OCI-LY7 (cell line): ENCODE measurements at regions not wholly inside any gene's neighbourhood (a gene's known extent, or its start where the extent isn't known, plus 50 kb on each side); places are given as distances from the start of the nearest gene placed in this dataset.
"Not testable (repeated sequence)": the region's sequence is repeated elsewhere in the genome, so short reads cannot be mapped to it uniquely, and the experiment has no call there.

ENCODE experiments used
- BruUV-seq: library from RNA; stranded (reverse); fragments of 400-500 nt; replicated peaks from 2 replicates; lab custom pipeline; 2021; lab: Mats Ljungman, UMichigan
- CTCF ChIA-PET: fragments of 300-600 bp; sonication (Branson Sonifier 250); formaldehyde crosslinking; loops from one replicate; lab custom pipeline; 2022; ENCODE audit warnings: antibody characterized with exemption; ENCODE audit not compliant: unreplicated experiment; lab: Charles Lee
- POLR2A ChIA-PET: fragments of 300-600 bp; sonication (Branson Sonifier 250); formaldehyde crosslinking; loops from one replicate; lab custom pipeline; 2022; ENCODE audit warnings: antibody characterized with exemption; lab: Charles Lee
- DNase-seq: peaks from one replicate; pipeline ENCODE4 v3.0.0-alpha.2; 2015; ENCODE audit warnings: low spot score
- H2AFZ ChIP-seq: fragments of 200-600 bp; sonication (generic), shearing (Covaris generic); 2 replicates; pipeline ENCODE4 v1.6.1; 2014; ENCODE audit warnings: mild to moderate bottlenecking, antibody characterized with exemption, low read length, moderate library complexity
- H3K27ac ChIP-seq: fragments of 200-600 bp; sonication (generic); 2 replicates; pipeline ENCODE4 v1.5.1; 2014; ENCODE audit warnings: mixed run types, low read depth, mild to moderate bottlenecking, moderate library complexity, low read length, inconsistent platforms; ENCODE audit not compliant: poor library complexity, severe bottlenecking
- H3K36me3 ChIP-seq: fragments of 200-600 bp; sonication (generic); 2 replicates; pipeline ENCODE4 v1.6.1; 2014; ENCODE audit warnings: mild to moderate bottlenecking, antibody characterized with exemption, low read length, moderate library complexity, mixed read lengths; ENCODE audit not compliant: insufficient read depth
- H3K4me1 ChIP-seq: fragments of 200-600 bp; sonication (generic); 2 replicates; pipeline ENCODE4 v1.5.1; 2014; ENCODE audit warnings: mild to moderate bottlenecking, low read length; ENCODE audit not compliant: insufficient read depth, poor library complexity, severe bottlenecking
- H3K4me2 ChIP-seq: fragments of 200-600 bp; sonication (generic); 2 replicates; pipeline ENCODE4 v1.6.1; 2014; ENCODE audit warnings: mild to moderate bottlenecking, low read length
- H3K4me3 ChIP-seq: fragments of 200-600 bp; sonication (generic); 2 replicates; pipeline ENCODE4 v1.5.1; 2014; ENCODE audit warnings: mild to moderate bottlenecking, low read depth, low read length; ENCODE audit not compliant: poor library complexity, severe bottlenecking
- H3K79me2 ChIP-seq: fragments of 200-600 bp; sonication (generic); 2 replicates; pipeline ENCODE4 v1.6.1; 2016; ENCODE audit warnings: low read depth, mild to moderate bottlenecking, low read length, moderate library complexity, mixed read lengths; ENCODE audit not compliant: insufficient read depth
- H3K9me2 ChIP-seq: fragments of 200-600 bp; sonication (generic); 2 replicates; pipeline ENCODE4 v1.6.1; 2016; ENCODE audit warnings: mild to moderate bottlenecking, low read length, mixed read lengths; ENCODE audit not compliant: insufficient read depth
- H3K9me3 ChIP-seq: fragments of 200-600 bp; sonication (generic); 2 replicates; pipeline ENCODE4 v1.6.1; 2014; ENCODE audit warnings: mild to moderate bottlenecking, mixed run types, low read length, mixed read lengths
- H4K20me1 ChIP-seq: fragments of 200-600 bp; sonication (generic); 2 replicates; pipeline ENCODE4 v1.6.1; 2014; ENCODE audit warnings: mild to moderate bottlenecking, antibody characterized with exemption, low read length, moderate library complexity, mixed read lengths; ENCODE audit not compliant: insufficient read depth
- intact Hi-C: fragments of 100-400 bp; cut with micrococcal nuclease; formaldehyde crosslinking; loops from one replicate; pipeline ENCODE4 v1.10.0; 2022; ENCODE audit not compliant: unreplicated experiment

DNA sequence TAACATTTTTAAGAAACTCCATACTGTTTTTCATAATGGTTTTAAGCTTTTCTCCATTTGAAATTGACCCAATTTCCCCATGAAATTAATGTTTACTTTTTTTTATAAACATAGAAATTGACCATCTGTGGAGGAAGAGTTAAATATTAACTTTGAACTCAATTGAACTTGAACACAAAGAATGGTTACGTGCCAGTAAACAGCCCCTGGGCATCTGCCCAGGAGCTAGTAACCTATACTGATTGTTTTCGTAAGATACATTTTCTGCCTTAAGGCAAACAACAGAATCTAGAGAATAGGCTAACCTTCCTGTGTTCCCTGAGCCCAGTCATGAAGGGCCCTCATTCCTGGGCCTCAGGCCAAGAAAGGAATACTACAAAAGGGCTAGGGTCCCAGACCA lies 235.9 kb downstream of the ZFY start:
- POLR2A ChIA-PET, H3K9me2 ChIP-seq, H3K27ac ChIP-seq, H3K4me1 ChIP-seq, H3K36me3 ChIP-seq, H3K4me3 ChIP-seq, CTCF ChIA-PET, H3K4me2 ChIP-seq, BruUV-seq, H2AFZ ChIP-seq, H3K79me2 ChIP-seq, H3K9me3 ChIP-seq, H4K20me1 ChIP-seq, intact Hi-C loops, DNase-seq: not testable (repeated sequence)

DNA sequence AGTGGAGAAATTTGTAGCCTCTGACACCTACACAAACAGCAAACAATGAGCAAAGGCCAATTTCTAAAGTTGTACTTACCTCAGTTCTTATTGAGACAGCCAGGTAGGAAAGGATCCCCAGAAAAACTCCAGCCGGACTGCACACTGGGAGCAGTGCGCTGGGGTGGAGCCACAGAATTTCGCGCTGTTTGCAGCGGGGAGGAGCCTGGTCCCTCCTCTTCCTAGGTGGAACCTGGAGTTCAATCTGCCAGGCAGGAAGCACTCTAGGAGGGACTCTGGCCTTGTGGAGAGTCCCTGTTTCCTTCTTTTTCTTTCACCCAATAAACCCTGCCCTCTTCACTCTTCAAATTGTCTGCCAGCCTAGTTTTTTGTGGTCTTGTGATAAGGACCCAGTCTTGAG lies 259.9 kb downstream of the ZFY start:
- H3K4me2 ChIP-seq, H3K79me2 ChIP-seq, BruUV-seq, CTCF ChIA-PET, H2AFZ ChIP-seq, H3K4me1 ChIP-seq, H3K4me3 ChIP-seq, intact Hi-C loops, DNase-seq, POLR2A ChIA-PET, H3K36me3 ChIP-seq, H4K20me1 ChIP-seq, H3K27ac ChIP-seq, H3K9me3 ChIP-seq, H3K9me2 ChIP-seq: not testable (repeated sequence)

DNA sequence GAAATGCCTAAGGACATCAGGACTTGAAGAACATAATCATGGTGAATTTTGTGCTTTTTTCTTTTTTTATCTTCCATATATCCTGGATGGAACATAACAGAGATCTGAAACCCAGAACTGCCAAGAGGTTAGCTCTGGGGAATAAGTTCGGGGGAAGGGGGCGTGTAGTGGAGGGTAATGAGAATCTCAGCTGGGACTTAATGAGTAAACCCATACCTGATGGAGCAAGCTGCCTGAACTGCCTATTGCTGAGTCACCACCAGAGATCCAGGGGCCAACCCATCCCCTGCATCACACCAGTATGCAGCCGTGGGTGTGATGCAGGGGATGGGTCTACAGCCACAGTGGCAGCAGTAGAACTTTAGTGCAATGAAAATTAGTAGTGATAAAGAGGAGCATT lies 267.1 kb downstream of the ZFY start:
- H3K4me1 ChIP-seq, H3K27ac ChIP-seq, H3K36me3 ChIP-seq, H3K4me2 ChIP-seq, H3K79me2 ChIP-seq, intact Hi-C loops, H2AFZ ChIP-seq, H4K20me1 ChIP-seq, POLR2A ChIA-PET, BruUV-seq, DNase-seq, H3K9me2 ChIP-seq, H3K4me3 ChIP-seq, CTCF ChIA-PET, H3K9me3 ChIP-seq: not testable (repeated sequence)

DNA sequence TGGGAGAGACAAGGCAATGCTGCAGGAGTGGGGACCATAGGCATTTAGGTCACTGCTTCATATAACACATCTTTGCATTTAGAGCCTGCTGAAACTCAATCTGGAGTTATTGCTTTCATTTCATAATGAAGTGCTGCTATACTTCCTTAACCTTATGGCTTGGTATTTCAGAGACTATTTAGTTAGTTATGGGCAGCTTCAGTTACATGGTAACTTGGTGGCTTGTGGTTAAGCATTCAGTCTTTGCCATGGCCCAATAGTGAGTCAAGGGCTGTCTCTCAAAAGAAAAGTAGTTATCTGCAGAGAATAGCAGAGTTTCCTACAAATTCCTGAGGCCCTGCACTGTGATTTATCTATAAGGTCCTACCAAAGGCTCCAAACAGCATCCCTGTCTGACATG lies 271.6 kb downstream of the ZFY start:
- H3K9me3 ChIP-seq, H3K4me3 ChIP-seq, BruUV-seq, CTCF ChIA-PET, H3K79me2 ChIP-seq, H3K4me2 ChIP-seq, H4K20me1 ChIP-seq, H3K27ac ChIP-seq, intact Hi-C loops, H3K4me1 ChIP-seq, DNase-seq, H3K9me2 ChIP-seq, H2AFZ ChIP-seq, POLR2A ChIA-PET, H3K36me3 ChIP-seq: not testable (repeated sequence)

- BruUV-seq, H3K4me3 ChIP-seq, H3K9me3 ChIP-seq, DNase-seq, H3K9me2 ChIP-seq, H2AFZ ChIP-seq, H3K36me3 ChIP-seq, H3K4me2 ChIP-seq, H3K27ac ChIP-seq, POLR2A ChIA-PET, intact Hi-C loops, H3K79me2 ChIP-seq, CTCF ChIA-PET, H4K20me1 ChIP-seq, H3K4me1 ChIP-seq: not testable (repeated sequence)
These were observed 278.0 kb downstream of the ZFY start for GRCh38 chrY:3213183-3213582.

GRCh38 chrY:3218134-3218533 lies 283.0 kb downstream of the ZFY start:
- CTCF ChIA-PET, DNase-seq, POLR2A ChIA-PET, H3K27ac ChIP-seq, H3K4me2 ChIP-seq, intact Hi-C loops, BruUV-seq, H3K4me1 ChIP-seq, H3K36me3 ChIP-seq, H2AFZ ChIP-seq, H3K79me2 ChIP-seq, H4K20me1 ChIP-seq, H3K9me3 ChIP-seq, H3K9me2 ChIP-seq, H3K4me3 ChIP-seq: not testable (repeated sequence)

DNA sequence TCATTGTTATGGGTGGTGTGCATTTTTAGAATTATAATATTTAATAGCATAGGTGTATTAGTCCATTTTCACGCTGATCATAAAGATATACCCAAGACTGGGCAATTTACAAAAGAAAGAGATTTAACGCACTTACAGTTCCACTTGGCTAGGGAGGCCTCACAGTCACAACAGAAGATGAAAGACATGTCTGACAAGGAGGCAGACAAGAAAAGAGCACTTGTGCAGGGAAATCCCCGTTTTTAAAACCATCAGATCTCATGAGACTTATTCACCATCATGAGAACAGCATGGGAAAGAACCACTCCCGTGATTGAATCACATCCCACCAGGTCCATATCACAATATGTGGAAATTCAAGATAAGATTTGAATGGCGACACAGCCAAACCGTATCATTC lies 283.4 kb downstream of the ZFY start:
- H3K79me2 ChIP-seq, POLR2A ChIA-PET, H3K4me2 ChIP-seq, H4K20me1 ChIP-seq, H3K4me1 ChIP-seq, DNase-seq, H3K9me2 ChIP-seq, H2AFZ ChIP-seq, intact Hi-C loops, H3K36me3 ChIP-seq, H3K27ac ChIP-seq, CTCF ChIA-PET, H3K4me3 ChIP-seq, BruUV-seq, H3K9me3 ChIP-seq: not testable (repeated sequence)
